Memory B cell (primary cell): ENCODE measurements at regions not wholly inside any gene's neighbourhood (a gene's known extent, or its start where the extent isn't known, plus 50 kb on each side); places are given as distances from the start of the nearest gene placed in this dataset.

Experiments used
- ATAC-seq: fragments of 150-1000 bp; cut with Tn5 transposase; 2 replicates; pipeline ENCODE4 v1.10.0; 2021; ENCODE audit warnings: low read depth, mild to moderate bottlenecking, moderate library complexity
- DNase-seq, 2 donors: peaks; one replicate each; pipeline ENCODE4 v3.0.0; 2022; ENCODE audit warnings: low spot score in 2 of 2
- H3K27ac Mint-ChIP-seq: one replicate; pipeline ENCODE4 v1.8.0; 2022; ENCODE audit warnings: mild to moderate bottlenecking, moderate library complexity, mixed read lengths
- H3K27me3 Mint-ChIP-seq: one replicate; pipeline ENCODE4 v1.8.0; 2022; ENCODE audit warnings: mixed read lengths
- H3K36me3 Mint-ChIP-seq: one replicate; pipeline ENCODE4 v1.8.0; 2022; ENCODE audit warnings: mild to moderate bottlenecking, mixed read lengths
- H3K4me1 Mint-ChIP-seq: one replicate; pipeline ENCODE4 v1.8.0; 2022; ENCODE audit warnings: mixed read lengths
- H3K4me3 Mint-ChIP-seq: one replicate; pipeline ENCODE4 v1.8.0; 2022; ENCODE audit warnings: mild to moderate bottlenecking, moderate library complexity, mixed read lengths
- H3K9me3 Mint-ChIP-seq: one replicate; pipeline ENCODE4 v1.8.0; 2022; ENCODE audit warnings: mixed read lengths

DNA sequence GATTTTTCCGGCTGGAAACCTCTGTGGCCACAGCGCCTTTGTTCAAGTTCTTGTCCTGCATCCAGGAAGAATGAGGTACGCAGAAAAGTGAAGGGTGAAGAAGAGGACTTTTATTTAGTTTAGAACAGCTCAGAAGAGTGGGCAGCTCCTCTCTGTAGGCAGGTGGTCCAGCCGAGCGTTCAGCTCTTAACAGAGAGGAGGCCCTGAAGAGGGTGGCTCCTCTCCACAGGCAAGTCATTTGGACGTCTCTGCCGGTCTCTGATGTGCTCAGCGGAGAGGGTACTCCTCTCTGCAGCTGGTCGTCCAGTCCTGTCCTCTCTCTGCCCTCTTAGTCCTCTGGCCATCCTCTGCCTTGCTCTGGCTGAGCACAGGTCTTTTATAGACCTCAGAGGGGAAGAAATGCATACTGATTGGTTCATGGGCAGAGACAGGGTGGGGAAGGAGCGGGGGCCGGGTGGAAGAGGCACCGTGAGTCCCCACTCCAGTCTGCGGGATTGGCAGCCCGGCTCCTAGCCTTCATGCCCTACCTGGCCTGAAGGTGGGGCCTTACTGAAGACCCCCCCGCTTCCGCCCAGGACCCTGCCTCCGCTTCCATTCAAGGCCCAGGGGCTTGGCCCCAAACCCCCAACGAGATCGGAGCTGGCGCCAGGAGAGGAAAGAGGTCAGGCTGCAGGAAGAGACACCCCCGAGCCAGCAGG is 70.0 kb upstream of the NKD1 start:
- ATAC-seq (no peak), DNase-seq (no peak)
- Mint-ChIP-seq H3K4me1 (no peaks in the 10 kb centered on the region), H3K36me3 (no peaks in the 10 kb centered on the region), H3K9me3 (no peaks in the 10 kb centered on the region), H3K27me3 (peaks cover 18% of the 10 kb centered on the region), H3K27ac (no peak overlapping the region), H3K4me3 (no peak overlapping the region)

GRCh38 chr16:50476486-50477255 is 71.5 kb upstream of the NKD1 start:
- no peak overlapping the region for H3K4me3 Mint-ChIP-seq
- no peaks in the 10 kb centered on the region for H3K4me1 Mint-ChIP-seq
- no peaks in the 10 kb centered on the region for H3K36me3 Mint-ChIP-seq
- peaks cover 16% of the 10 kb centered on the region for H3K27me3 Mint-ChIP-seq
- DNase-seq (no peak), ATAC-seq (no peak)
- H3K27ac Mint-ChIP-seq, result no peak overlapping the region
- H3K9me3 Mint-ChIP-seq, result no peaks in the 10 kb centered on the region

DNA sequence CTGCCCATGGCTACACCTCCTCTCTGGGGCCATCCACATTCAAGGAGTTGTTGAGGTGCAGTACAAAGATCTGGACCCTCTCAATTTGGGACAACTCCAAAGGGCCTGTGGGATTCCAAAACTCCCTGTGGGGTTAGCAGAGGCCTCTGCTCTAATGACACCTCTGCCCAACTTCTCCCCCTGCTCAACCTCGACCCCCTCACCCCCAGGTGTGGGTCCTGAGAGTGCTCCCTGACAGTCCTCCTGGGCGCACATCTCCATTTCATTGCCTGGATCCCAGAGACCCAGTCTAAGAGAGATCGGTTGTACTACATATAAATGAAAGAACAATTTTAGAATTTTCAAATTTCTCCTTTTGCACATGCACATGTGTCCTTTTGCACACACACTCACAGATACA is 73.0 kb upstream of the NKD1 start:
- no peak for DNase-seq
- no peak overlapping the region for H3K27ac Mint-ChIP-seq

DNA sequence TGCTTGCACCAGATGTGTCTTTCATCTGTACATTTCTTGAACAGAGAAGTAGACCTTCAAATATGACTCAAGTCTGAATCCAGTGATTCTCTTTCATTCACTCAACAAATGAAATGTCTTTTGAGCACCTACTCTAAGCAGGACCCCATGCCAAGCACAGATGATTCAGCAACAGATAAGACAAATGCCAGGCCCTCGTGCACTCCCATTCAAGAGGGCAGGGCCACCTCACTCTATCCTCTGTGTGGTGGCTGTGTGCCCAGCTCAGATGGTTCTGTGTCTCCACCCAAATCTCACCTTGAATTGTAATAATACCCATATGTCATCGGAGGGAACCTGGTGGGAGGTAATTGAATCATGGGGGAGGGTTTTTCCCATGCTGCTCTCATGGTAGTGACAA is 74.1 kb upstream of the NKD1 start:
- Mint-ChIP-seq H3K27me3 (peaks cover 14% of the 10 kb centered on the region), H3K4me3 (no peak overlapping the region), H3K9me3 (no peaks in the 10 kb centered on the region), H3K27ac (no peak overlapping the region), H3K4me1 (no peaks in the 10 kb centered on the region), H3K36me3 (no peaks in the 10 kb centered on the region)
- DNase-seq (no peak), ATAC-seq (no peak)

More for the DNA sequence above, 73.0 kb upstream of the NKD1 start:
- Mint-ChIP-seq H3K4me3 (no peak overlapping the region), H3K4me1 (no peaks in the 10 kb centered on the region), H3K9me3 (no peaks in the 10 kb centered on the region), H3K27me3 (peaks cover 14% of the 10 kb centered on the region), H3K36me3 (no peaks in the 10 kb centered on the region)
- ATAC-seq, result no peak

DNA sequence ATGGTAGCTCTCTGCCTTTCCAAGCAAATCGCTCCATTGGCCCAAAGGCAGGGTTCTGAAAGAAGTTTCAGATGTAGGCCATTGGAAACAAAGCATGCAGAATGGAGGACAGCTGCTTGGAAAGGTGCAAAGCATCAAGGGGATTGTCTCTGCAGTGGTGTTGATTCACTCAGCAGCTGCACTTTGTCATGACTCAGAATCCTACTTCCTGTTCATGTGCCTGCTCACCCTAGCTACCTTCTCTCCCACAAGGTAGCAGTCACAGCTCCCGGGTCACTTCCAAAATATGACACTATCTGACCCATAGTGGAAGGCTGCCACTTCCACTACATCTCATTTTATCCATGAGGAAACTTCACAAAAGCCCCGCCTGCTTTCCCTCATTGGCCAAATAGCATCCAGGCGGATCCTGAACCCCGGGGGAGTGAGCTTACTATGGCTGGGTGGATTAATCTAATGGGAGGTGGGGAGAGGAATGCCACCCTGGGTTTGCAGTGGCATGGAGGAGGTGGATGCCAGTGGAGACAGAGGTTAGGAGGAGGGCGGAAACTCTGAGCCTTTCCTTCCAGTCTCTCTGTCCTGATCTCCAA is 74.7 kb upstream of the NKD1 start:
- ATAC-seq, result no peak
- no peak for DNase-seq
- H3K9me3 Mint-ChIP-seq, result no peaks in the 10 kb centered on the region
- no peaks in the 10 kb centered on the region for H3K36me3 Mint-ChIP-seq
- H3K27me3 Mint-ChIP-seq, result peaks cover 19% of the 10 kb centered on the region
- H3K4me3 Mint-ChIP-seq, result no peak overlapping the region
- no peak overlapping the region for H3K27ac Mint-ChIP-seq
- H3K4me1 Mint-ChIP-seq, result peaks cover 1% of the 10 kb centered on the region

GRCh38 chr16:50472472-50472871 is 75.7 kb upstream of the NKD1 start:
- Mint-ChIP-seq H3K36me3 (no peaks in the 10 kb centered on the region), H3K4me1 (peaks cover 2% of the 10 kb centered on the region), H3K9me3 (no peaks in the 10 kb centered on the region), H3K4me3 (no peak overlapping the region), H3K27me3 (peaks cover 20% of the 10 kb centered on the region), H3K27ac (no peak overlapping the region)
- DNase-seq (no peak), ATAC-seq (no peak)

DNA sequence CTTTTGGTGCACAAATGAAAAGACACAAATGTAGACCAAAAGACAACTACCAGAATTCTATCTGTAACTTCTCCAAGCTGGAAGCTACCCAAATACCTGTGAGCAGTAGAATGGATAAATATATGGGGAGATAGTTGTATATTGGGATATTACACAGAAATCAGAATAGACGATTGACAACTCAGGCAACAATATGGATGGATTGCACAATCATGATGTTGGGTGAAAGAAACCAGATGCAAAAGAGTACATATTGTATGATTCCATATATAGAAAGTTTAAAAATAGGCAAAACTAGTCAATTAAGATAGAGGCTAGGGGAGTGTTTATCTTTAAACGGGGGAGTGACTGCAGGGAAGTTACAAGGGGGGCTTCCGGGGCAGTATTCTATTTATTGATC is 77.5 kb upstream of the NKD1 start:
- Mint-ChIP-seq H3K4me1 (peaks cover 2% of the 10 kb centered on the region), H3K27ac (no peak overlapping the region), H3K4me3 (no peak overlapping the region), H3K27me3 (peaks cover 18% of the 10 kb centered on the region), H3K36me3 (no peaks in the 10 kb centered on the region), H3K9me3 (no peaks in the 10 kb centered on the region)
- DNase-seq (no peak), ATAC-seq (no peak)

- Mint-ChIP-seq H3K36me3 (no peaks in the 10 kb centered on the region), H3K9me3 (no peaks in the 10 kb centered on the region), H3K4me1 (peaks cover 2% of the 10 kb centered on the region), H3K27ac (no peak overlapping the region), H3K27me3 (peaks cover 19% of the 10 kb centered on the region), H3K4me3 (no peak overlapping the region)
- ATAC-seq (no peak), DNase-seq (no peak)
These were observed 78.4 kb upstream of the NKD1 start for GRCh38 chr16:50469744-50470321.

- no peak overlapping the region for H3K4me3 Mint-ChIP-seq
- ATAC-seq (no peak), DNase-seq (no peak)
- no peak overlapping the region for H3K27ac Mint-ChIP-seq
- H3K36me3 Mint-ChIP-seq, result no peaks in the 10 kb centered on the region
- peaks cover 2% of the 10 kb centered on the region for H3K4me1 Mint-ChIP-seq
- no peaks in the 10 kb centered on the region for H3K9me3 Mint-ChIP-seq
- H3K27me3 Mint-ChIP-seq, result peaks cover 19% of the 10 kb centered on the region
These were observed 79.0 kb upstream of the NKD1 start for GRCh38 chr16:50469121-50469743.

DNA sequence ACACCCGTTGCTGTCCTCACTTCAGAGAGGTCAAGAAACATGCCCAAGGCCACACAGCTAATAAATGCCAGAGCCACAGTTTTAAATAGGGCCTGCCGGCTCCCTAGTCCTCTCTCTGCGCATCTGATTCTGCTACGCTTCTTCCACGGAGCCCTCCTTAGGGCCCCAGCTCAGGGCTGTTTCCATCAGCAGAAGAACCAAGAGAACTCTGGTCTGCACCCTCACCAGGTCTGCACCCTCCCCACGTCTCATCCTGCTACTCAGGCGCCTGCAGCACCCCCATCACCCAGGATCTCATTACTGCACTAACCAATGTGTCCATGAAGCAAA is 79.5 kb upstream of the NKD1 start:
- Mint-ChIP-seq H3K4me3 (no peak overlapping the region), H3K27ac (no peak overlapping the region), H3K4me1 (peaks cover 2% of the 10 kb centered on the region), H3K9me3 (no peaks in the 10 kb centered on the region), H3K36me3 (no peaks in the 10 kb centered on the region), H3K27me3 (peaks cover 22% of the 10 kb centered on the region)
- ATAC-seq (no peak), DNase-seq (no peak)

DNA sequence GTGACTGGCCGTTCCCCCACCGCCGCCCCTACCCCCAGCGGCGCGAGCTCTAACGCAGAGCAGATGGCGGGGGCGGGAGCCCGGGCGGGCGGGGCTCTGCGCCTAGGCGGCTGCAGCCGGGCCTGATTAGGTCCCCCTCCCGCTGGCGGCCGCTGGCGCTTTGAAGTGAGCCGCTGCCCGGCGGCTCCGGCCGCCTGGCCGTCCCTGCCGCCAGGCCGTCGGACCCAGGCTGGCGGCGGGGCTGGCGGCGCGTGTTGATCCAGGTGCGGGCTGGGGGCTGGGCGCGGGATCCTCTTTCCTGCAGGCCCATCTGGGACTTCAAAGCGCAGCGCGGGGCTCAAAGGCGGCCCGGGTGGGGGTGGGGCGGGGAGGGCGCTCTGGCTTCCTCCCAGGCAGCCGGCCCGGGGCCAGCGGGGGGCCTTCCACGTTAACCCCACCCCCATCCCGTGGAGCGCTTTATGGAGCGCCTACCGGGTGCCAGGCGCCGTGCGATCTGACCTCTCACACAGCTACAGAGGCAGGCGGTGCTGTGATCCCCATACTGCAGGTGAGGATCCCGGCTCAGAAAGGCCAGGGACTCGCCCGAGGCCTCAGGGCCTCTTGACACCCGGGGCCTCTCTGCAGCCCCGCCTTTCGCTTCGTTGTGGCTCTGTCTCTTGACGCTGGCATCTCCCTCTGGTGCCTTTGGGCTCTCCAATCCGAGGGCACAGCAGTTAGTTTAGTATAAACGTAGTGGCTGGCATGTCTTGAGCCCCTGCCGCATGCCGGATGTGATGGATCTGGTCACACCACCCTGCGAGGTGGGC is 80.0 kb upstream of the NKD1 start:
- Mint-ChIP-seq H3K4me3 (no peak overlapping the region), H3K36me3 (no peaks in the 10 kb centered on the region), H3K27ac (no peak overlapping the region), H3K9me3 (no peaks in the 10 kb centered on the region), H3K27me3 (peaks cover 22% of the 10 kb centered on the region), H3K4me1 (peaks cover 2% of the 10 kb centered on the region)
- ATAC-seq (no peak), DNase-seq (no peak)

DNA sequence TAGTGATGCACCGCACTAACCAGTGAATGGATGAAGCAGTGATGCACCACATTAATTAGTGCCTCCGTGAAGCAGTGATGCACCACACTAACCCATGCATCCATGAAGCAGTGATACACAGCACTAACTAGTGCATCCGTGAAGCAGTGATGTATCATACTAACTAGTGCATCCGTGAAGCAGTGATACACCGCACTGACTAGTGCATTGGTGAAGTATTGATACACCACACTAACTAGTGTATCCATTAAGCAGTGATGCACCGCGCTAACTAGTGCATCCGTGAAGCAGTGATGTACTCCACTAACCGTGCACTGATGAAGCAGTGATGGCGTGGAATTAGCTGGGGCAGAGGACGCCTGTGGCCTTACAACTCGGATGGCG is 80.6 kb upstream of the NKD1 start:
- H3K4me3 Mint-ChIP-seq, result no peak overlapping the region

DNA sequence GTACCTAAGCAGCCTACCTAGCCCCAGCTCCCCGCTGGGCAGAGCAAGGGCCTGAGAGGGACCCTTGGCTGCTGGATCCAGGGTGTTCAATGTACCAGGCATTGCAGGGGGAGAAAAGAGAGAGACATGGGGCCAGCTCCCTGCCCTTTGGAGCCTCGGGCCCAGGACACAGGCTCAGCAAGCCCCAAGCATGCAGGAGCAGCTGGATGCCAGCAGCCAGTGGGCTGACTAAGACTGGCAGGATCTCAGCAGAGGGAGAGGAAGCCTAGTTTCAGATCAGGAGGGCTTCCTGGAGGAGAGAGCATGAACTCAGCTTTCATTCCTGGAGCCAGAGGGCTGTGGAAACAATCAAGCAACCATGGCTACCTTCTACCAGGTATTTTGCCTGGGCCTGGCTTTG is 82.0 kb upstream of the NKD1 start:
- DNase-seq, result no peak
- H3K27ac Mint-ChIP-seq, result no peak overlapping the region
- peaks cover 2% of the 10 kb centered on the region for H3K4me1 Mint-ChIP-seq
- no peak for ATAC-seq
- H3K4me3 Mint-ChIP-seq, result no peak overlapping the region
- H3K27me3 Mint-ChIP-seq, result peaks cover 27% of the 10 kb centered on the region
- H3K9me3 Mint-ChIP-seq, result no peaks in the 10 kb centered on the region
- H3K36me3 Mint-ChIP-seq, result no peaks in the 10 kb centered on the region

More for the DNA sequence above, 80.6 kb upstream of the NKD1 start:
- no peak overlapping the region for H3K27ac Mint-ChIP-seq
- H3K27me3 Mint-ChIP-seq, result peaks cover 24% of the 10 kb centered on the region
- H3K9me3 Mint-ChIP-seq, result no peaks in the 10 kb centered on the region
- DNase-seq, result no peak
- H3K4me1 Mint-ChIP-seq, result peaks cover 2% of the 10 kb centered on the region
- ATAC-seq, result no peak
- no peaks in the 10 kb centered on the region for H3K36me3 Mint-ChIP-seq
